K562 (cell line): ENCODE measurements at regions not wholly inside any gene's neighbourhood (a gene's known extent, or its start where the extent isn't known, plus 50 kb on each side); places are given as distances from the start of the nearest gene placed in this dataset.

Experiments used
- MAX ChIP-seq: sonication (generic); formaldehyde crosslinking; IDR thresholded peaks from 2 replicates; pipeline ENCODE4 v1.9.0; 2022; ENCODE audit warnings: mild to moderate bottlenecking, missing genetic modification reagents
- SMARCB1 ChIP-seq: IDR thresholded peaks from 2 replicates; pipeline ENCODE4 v1.6.1; 2011; ENCODE audit warnings: improper control_type of control experiment, low read depth; ENCODE audit not compliant: insufficient read length
- ZFP1 ChIP-seq: fragments of 450-650 bp; formaldehyde crosslinking; IDR thresholded peaks from 2 replicates; pipeline ENCODE4 v1.4.0; 2020; ENCODE audit warnings: mild to moderate bottlenecking, mixed read lengths

GRCh38 chr12:88432531-88433490 is 147.5 kb downstream of the KITLG start:
- TF ChIP-seq SMARCB1 (no peak), MAX (no peak), ZFP1 (CRISPR knock-in tag) (no peak)
